ENCODE measurements at regions not wholly inside any gene's neighbourhood (a gene's known extent, or its start where the extent isn't known, plus 50 kb on each side); places are given as distances from the start of the nearest gene placed in this dataset.
A peak's percentile ranks its signal among the peaks of the same experiment; 100 is the strongest.
"Not testable (repeated sequence)": the region's sequence is repeated elsewhere in the genome, so short reads cannot be mapped to it uniquely, and the experiment has no call there.

DNA sequence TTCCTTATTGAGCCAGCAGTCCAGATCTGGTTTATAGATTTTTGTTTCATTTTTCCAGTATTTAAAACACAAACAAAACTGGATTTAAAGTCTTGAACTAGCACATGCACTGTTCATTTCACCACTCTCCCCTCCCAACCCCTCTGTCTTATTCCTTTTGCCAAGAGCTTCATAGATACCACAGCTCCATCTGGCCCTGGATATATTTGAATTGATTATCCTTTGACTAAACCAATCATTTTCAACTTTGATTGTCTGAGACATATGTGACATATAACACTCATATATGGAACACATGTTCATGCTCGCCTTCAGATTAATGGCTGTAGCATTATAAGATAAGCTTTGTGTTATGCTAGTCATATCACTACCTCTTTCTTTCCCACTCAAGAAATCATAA, 376.6 kb upstream of the NAALADL2 start:
- no peaks in the 10 kb centered on the region for H3K4me1 ChIP-seq
- intact Hi-C loops (cut with DNase I) = no loop called here
- H3K4me3 ChIP-seq = no peak overlapping the region
- TF ChIP-seq, protein P1, sequence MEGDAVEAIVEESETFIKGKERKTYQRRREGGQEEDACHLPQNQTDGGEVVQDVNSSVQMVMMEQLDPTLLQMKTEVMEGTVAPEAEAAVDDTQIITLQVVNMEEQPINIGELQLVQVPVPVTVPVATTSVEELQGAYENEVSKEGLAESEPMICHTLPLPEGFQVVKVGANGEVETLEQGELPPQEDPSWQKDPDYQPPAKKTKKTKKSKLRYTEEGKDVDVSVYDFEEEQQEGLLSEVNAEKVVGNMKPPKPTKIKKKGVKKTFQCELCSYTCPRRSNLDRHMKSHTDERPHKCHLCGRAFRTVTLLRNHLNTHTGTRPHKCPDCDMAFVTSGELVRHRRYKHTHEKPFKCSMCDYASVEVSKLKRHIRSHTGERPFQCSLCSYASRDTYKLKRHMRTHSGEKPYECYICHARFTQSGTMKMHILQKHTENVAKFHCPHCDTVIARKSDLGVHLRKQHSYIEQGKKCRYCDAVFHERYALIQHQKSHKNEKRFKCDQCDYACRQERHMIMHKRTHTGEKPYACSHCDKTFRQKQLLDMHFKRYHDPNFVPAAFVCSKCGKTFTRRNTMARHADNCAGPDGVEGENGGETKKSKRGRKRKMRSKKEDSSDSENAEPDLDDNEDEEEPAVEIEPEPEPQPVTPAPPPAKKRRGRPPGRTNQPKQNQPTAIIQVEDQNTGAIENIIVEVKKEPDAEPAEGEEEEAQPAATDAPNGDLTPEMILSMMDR (IDR thresholded peaks at IDR 0.05) = no peak
- H3K27me3 ChIP-seq = no peaks in the 10 kb centered on the region
- H3K27ac ChIP-seq = no peak overlapping the region
- no peak for DNase-seq
- no peak for ATAC-seq
- no peaks in the 10 kb centered on the region for H3K9me3 ChIP-seq
- H3K36me3 ChIP-seq = no peaks in the 10 kb centered on the region

DNA sequence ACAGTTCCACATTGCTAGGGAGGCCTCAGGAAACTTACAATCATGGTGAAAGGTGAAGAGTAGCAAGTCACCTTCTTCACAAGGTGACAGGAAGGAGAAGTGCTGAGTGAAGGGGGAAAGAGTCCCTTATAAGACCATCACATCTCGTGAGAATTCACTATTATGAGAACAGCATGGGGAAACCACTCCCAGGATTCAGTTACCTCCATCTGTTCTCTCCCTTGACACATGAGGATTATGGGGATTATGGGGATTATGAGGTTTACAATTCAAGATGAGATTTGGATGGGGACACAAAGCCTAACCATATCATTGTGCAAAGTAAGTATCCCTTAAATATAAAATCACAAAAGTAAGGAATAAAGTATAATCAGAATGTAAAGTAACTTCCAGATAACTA, 375.9 kb upstream of the NAALADL2 start:
- TF ChIP-seq, protein P1 (IDR thresholded peaks at IDR 0.05) = no peak
- ATAC-seq (no peak), DNase-seq (no peak)
- Histone ChIP-seq H3K36me3 (no peaks in the 10 kb centered on the region), H3K27me3 (no peaks in the 10 kb centered on the region), H3K27ac (no peak overlapping the region), H3K4me3 (no peak overlapping the region), H3K4me1 (no peaks in the 10 kb centered on the region), H3K9me3 (no peaks in the 10 kb centered on the region)
- intact Hi-C loops (cut with DNase I) = no loop called here

DNA sequence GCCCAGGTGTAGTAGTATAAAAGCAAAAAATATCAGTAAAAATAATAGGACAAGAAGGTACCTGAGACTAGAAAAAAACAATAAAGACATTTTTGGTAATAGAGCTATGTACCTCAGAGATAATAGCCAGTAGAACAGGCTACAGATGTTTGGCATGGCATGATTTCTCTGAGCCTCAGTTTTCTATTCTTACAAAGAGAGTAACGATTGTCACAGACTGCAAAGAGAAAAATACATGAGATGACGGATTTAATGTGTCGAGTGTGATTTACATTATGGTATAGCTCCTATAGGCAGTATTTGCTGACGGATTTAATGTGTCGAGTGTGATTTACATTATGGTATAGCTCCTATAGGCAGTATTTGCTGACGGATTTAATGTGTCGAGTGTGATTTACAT, 375.3 kb upstream of the NAALADL2 start:
- H3K4me3 ChIP-seq; H3K9me3 ChIP-seq; ATAC-seq; H3K27me3 ChIP-seq; intact Hi-C loops (cut with DNase I); H3K36me3 ChIP-seq; H3K4me1 ChIP-seq; H3K27ac ChIP-seq; DNase-seq: not testable (repeated sequence)

DNA sequence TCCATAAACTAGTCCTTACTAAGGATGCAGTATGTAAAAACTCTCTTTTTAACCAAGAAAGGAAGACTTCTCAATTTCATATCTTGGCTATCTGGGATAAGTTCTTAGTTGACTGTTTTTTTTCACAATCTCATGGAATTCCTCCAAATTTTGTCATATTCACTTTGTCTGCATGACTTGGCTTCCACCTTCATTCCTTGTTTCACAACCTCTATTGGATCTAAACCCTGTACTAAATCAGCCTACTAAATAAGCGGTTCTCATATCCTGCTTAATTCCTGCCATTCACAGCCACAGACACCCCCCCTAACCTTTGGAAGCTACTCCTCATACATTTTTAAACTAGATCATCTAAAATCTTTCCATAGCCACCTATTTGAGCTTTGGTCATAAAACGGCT, 370.6 kb upstream of the NAALADL2 start:
- Histone ChIP-seq H3K4me1 (no peaks in the 10 kb centered on the region), H3K36me3 (no peaks in the 10 kb centered on the region), H3K27me3 (no peaks in the 10 kb centered on the region), H3K27ac (no peak overlapping the region), H3K4me3 (no peak overlapping the region), H3K9me3 (peaks cover 0 to 5% of the 10 kb centered on the region in 2 donors)
- ATAC-seq (no peak), DNase-seq (peak in 1 of 4 donors; percentile 29)
- TF ChIP-seq, protein P1 (IDR thresholded peaks at IDR 0.05) = no peak
- intact Hi-C loops (cut with DNase I) = no loop called here

DNA sequence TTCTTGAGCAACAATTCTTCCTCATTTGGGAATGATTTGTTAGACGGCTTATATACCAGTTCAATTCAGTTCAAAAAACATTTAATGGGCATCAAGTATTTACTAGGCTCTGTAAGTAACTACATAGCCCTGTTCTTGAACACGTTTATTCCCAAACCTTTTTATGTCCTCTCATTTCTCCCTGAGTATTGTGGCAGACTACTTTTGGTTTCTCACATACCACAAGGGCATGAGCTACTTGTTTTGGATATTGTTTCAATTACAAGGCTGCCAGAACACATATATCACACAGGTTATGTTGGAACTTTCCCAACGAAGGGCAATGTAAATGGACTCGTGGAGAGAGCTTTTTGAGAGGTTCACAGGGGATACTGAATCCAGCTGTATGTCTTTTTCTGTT, 363.8 kb upstream of the NAALADL2 start:
- Histone ChIP-seq H3K4me1 (no peaks in the 10 kb centered on the region), H3K9me3 (no peaks in the 10 kb centered on the region), H3K36me3 (no peaks in the 10 kb centered on the region), H3K27me3 (no peaks in the 10 kb centered on the region), H3K27ac (no peak overlapping the region), H3K4me3 (no peak overlapping the region)
- TF ChIP-seq, protein P1 (IDR thresholded peaks at IDR 0.05) = no peak
- ATAC-seq = no peak
- intact Hi-C loops (cut with DNase I) = no loop called here
- no peak for DNase-seq

DNA sequence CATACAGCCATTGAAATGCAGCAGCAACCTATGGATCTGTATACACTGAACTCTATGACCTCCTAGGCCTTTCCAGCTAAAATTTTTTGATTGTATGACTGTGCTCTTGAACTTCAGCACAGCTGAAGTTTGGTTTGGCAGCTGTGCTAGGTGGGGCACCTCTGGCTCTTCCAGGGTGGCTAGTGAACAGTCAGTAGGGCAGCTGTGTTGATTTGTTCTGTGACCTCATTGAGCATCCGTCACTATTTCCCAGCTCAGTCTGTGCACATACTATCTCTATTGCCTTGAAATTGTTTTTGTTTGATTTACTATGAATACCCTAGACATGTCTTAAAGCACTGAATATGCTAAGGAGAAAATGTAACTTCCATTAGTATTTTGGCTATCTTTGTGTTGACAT, 363.2 kb upstream of the NAALADL2 start:
- Histone ChIP-seq H3K4me1 (no peaks in the 10 kb centered on the region), H3K36me3 (no peaks in the 10 kb centered on the region), H3K9me3 (no peaks in the 10 kb centered on the region), H3K4me3 (no peak overlapping the region), H3K27ac (no peak overlapping the region), H3K27me3 (no peaks in the 10 kb centered on the region)
- TF ChIP-seq, protein P1 (IDR thresholded peaks at IDR 0.05) = no peak
- intact Hi-C loops (cut with DNase I) = no loop called here
- ATAC-seq (no peak), DNase-seq (no peak)

Data from left lung (tissue), 4 donors.